ENCODE measurements at regions not wholly inside any gene's neighbourhood (a gene's known extent, or its start where the extent isn't known, plus 50 kb on each side); places are given as distances from the start of the nearest gene placed in this dataset.

- Histone ChIP-seq H3K4me2 (ENCODE audit: insufficient read depth, insufficient read length, low read length) (no peak overlapping the region), H4K8ac (replicated peaks; ENCODE audit: insufficient read length, low read depth, low read length) (no peak overlapping the region), H3K23ac (ENCODE audit: insufficient read length, low read depth, low read length) (no peak overlapping the region), H3K14ac (ENCODE audit: insufficient read depth, low read length) (peak overlapping the region; percentile 16; the same call in 1 of the 2 replicates), H3K27me3 (ENCODE audit: insufficient read depth, low read length) (peaks cover 3% of the 10 kb centered on the region; the same call in 1 of the 2 replicates), H3K9ac (ENCODE audit: extremely low read depth, insufficient read length, low read length) (no peak overlapping the region), H3K56ac (ENCODE audit: insufficient read length, low read depth, low read length) (no peak overlapping the region), H3K4me1 (ENCODE audit: insufficient read depth, low read length) (no peaks in the 10 kb centered on the region), H4K5ac (ENCODE audit: insufficient read length, low read depth, low read length) (no peak overlapping the region), H3K79me1 (ENCODE audit: insufficient read depth, low read depth, low read length, poor library complexity, severe bottlenecking) (no peaks in the 10 kb centered on the region), H3K9me3 (ENCODE audit: control insufficient read depth, low read depth, low read length) (no peaks in the 10 kb centered on the region), H3K79me2 (ENCODE audit: insufficient read depth, low read length) (no peaks in the 10 kb centered on the region), H4K91ac (ENCODE audit: insufficient read length, low read depth, low read length) (no peak overlapping the region), H2BK5ac (ENCODE audit: insufficient read length, low read length) (no peak overlapping the region), H4K20me1 (ENCODE audit: control insufficient read depth, insufficient read depth, insufficient read length) (no peaks in the 10 kb centered on the region), H3K23me2 (ENCODE audit: insufficient read length, low read depth, low read length, poor library complexity, severe bottlenecking) (no peaks in the 10 kb centered on the region), H2BK12ac (ENCODE audit: insufficient read length, low read depth, low read length) (no peak overlapping the region), H3K4ac (ENCODE audit: low read depth, low read length) (no peak overlapping the region), H2AK5ac (ENCODE audit: insufficient read length, low read length) (no peak overlapping the region), H2AFZ (ENCODE audit: low read length) (no peak overlapping the region), H2BK20ac (ENCODE audit: low read depth, low read length, poor library complexity, severe bottlenecking) (no peak overlapping the region), H2BK15ac (ENCODE audit: low read depth, low read length) (no peak overlapping the region), H2BK120ac (ENCODE audit: low read depth, low read length, poor library complexity, severe bottlenecking) (no peak overlapping the region), H3T11ph (ENCODE audit: low read length) (no peak overlapping the region), H3K18ac (ENCODE audit: insufficient read length, low read depth, low read length) (no peak overlapping the region), H3K27ac (ENCODE audit: insufficient read length, low read depth, low read length) (no peak overlapping the region)
- Mint-ChIP-seq H3K9me3 (peaks cover 4 to 5% of the 10 kb centered on the region in 2 experiments; a peak in 4 of 5 replicates), H3K27me3 (ENCODE audit: low read depth) (peaks cover 23% of the 10 kb centered on the region), H3K27ac (no peak overlapping the region), H3K4me1 (peaks cover 5 to 11% of the 10 kb centered on the region in 2 experiments), H3K36me3 (ENCODE audit: insufficient read depth in 1 of 3, low read depth in 3 of 3) (peaks cover 0 to 7% (median 4%) of the 10 kb centered on the region in 3 experiments; a peak in 5 of 7 replicates), H3K4me3 (no peak overlapping the region)
- TF ChIP-seq CTCF (conservative IDR thresholded peaks at IDR 0.05): no peak
- DNase-seq: no peak
- WGBS (ENCODE audit: extremely low coverage, insufficient read length, low lambda C conversion rate): no CpG with 5 or more reads among the region's 18 CpGs
These were observed 52.1 kb upstream of the PRR23E start for GRCh38 chr3:127140501-127141460.

All from H9 (cell line).